Choroid plexus epithelial cell (primary cell): ENCODE measurements at regions not wholly inside any gene's neighbourhood (a gene's known extent, or its start where the extent isn't known, plus 50 kb on each side); places are given as distances from the start of the nearest gene placed in this dataset.

Source experiments
- DNase-seq: peaks from one replicate; pipeline ENCODE4 v3.0.0-alpha.2; 2010; ENCODE audit warnings: low read depth
- H3K4me3 ChIP-seq: 2 replicates; pipeline ENCODE4 v1.5.1; 2011; ENCODE audit warnings: low read depth, mild to moderate bottlenecking, control low read depth, low read length, moderate library complexity
- CTCF ChIP-seq: conservative IDR thresholded peaks from 2 replicates; pipeline ENCODE4 v1.5.1; 2011; ENCODE audit warnings: low read depth, mild to moderate bottlenecking, control low read depth, inconsistent platforms, low read length, moderate library complexity

DNA sequence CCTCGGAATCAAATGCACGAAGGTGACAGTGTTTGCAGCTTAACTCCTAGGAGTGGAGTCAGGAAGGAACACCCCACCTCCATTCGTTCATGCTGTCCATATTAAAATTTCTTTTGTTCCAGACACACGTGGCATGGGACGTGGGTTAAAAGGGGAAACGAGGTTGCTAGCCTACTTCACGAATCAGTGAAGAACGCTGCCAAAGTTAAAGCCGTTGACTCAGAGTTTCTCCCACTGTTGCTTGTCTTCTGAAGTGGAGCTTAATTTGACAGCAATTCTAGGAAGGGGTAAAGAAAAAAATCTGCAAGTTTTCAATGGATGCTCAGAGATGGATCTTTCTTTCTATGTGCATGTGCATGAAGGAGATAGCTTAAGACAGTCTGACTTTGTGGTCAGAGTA, 499.1 kb downstream of the CD83 start:
- no peak for DNase-seq
- no peak for TF ChIP-seq CTCF
- H3K4me3 ChIP-seq = no peak overlapping the region

DNA sequence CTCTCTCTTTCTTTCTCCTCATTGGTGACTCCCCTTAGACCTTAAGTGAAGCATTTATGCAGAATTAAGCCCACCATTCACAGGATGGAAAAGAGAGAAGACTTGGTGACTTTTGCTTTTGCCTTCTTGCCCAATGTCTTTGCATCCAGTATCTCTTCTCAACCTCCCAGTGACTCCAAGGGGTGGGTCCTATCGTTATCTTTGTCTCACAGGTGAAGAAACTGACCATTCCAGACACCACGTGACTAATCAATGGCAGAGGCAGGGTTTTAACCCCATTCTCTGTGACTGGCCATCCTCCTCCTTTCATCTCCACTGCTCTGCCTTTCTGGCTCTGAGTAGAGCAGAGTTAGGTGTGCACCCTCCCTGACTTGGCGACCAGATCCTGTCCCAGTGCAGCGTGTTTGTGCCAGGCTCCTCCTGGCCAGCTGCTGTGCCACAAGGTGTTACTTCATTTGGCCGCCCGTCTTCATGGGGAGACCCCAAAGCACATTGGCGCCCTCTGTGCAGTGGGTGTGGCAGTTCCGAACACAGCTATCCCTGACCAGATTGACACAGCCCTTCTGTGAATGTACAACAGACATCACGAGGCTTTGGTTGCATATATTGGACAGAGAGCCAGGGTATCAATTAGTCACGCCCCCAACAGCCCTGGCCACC, 501.3 kb downstream of the CD83 start:
- no peak for DNase-seq

GRCh38 chr6:14619419-14619781, 501.8 kb downstream of the CD83 start:
- H3K4me3 ChIP-seq = no peak overlapping the region
- TF ChIP-seq CTCF = no peak
- no peak for DNase-seq

More for the DNA sequence above, 501.3 kb downstream of the CD83 start:
- H3K4me3 ChIP-seq = no peak overlapping the region
- TF ChIP-seq CTCF = no peak

- no peak for DNase-seq
- H3K4me3 ChIP-seq = no peak overlapping the region
- TF ChIP-seq CTCF = no peak
Measured at GRCh38 chr6:14620522-14620921, 502.9 kb downstream of the CD83 start.

DNA sequence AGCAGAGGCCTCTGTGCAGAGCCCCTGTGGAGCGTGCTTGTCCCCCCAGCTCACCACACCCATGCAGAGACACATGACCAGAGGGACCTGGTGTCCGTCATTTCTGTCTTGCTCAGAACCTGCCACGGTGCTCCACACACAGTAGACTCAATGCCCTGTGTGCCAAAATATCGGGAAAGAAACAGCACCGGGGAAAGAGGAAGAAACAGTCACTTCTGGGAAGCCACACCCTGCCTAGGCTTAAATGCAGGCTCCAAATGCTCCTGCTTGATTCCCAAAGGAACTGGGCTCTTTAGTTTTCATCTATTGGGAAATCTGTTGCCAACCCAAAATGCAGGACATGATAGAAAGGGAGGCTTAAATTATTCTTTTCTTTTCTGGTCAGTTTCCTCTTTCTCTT, 503.9 kb downstream of the CD83 start:
- no peak overlapping the region for H3K4me3 ChIP-seq
- DNase-seq = no peak
- no peak for TF ChIP-seq CTCF

- DNase-seq = peak; percentile 13
- H3K4me3 ChIP-seq = no peak overlapping the region
- TF ChIP-seq CTCF = no peak
Measured at GRCh38 chr6:14622085-14622484, 504.5 kb downstream of the CD83 start.

DNA sequence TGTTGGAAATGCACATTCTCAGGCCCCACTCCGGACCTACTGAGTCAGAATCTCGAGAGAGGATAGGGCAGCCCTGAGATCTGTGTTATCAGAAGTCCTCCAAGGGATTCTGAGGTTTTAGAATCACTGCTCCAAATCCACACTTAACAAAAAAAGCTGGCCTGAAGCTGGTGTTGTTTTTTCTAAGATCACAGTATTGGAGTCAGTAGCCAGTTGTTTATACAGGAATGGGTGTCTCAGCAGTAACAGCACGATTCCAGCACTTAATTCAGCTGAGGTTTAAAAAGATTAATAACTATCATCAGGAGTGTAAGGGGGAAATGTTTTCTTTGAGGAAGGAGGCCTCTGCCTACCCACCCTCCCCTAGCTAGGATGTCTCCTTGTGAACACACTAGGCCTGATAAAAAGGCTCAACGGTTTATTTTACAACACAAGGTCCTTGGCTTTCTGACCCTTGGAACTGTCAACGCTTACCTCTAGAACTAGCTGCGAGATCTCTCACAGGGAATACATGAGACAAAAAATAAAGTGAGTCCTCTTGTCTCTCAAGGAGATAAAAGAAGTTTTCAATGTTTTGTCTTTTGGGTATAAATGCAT, 505.4 kb downstream of the CD83 start:
- TF ChIP-seq CTCF = no peak
- DNase-seq = no peak
- no peak overlapping the region for H3K4me3 ChIP-seq
